ENCODE measurements at regions not wholly inside any gene's neighbourhood (a gene's known extent, or its start where the extent isn't known, plus 50 kb on each side); places are given as distances from the start of the nearest gene placed in this dataset.

DNA sequence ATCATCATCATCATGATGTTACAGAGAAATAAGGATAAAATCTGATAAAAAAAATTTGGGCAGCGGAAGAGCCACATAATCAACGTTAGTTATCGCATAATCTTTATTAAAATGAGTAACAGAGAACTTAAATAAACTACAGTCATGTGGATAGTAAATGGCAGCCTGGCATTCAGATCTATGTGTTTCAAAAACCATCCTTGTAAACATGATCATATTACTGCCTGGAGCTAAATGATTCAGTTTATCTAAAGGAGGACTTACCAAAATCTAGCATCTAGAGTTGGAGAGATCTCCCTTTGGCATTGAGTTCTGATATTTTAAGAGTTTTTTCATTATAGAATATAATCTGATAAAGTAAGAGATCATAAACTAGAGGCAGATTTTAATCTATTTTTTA lies 200.1 kb upstream of the MGAT4C start:
- Histone ChIP-seq H3K9ac (ENCODE audit: insufficient read depth, low read length, poor library complexity, severe bottlenecking) (no peak overlapping the region), H3K27me3 (ENCODE audit: control insufficient read depth in 2 of 2, insufficient read depth in 2 of 2, low read length in 2 of 2) (no peaks in the 10 kb centered on the region), H3K4me2 (replicated peaks; ENCODE audit: extremely low read depth, low read length, poor library complexity, severe bottlenecking) (no peak overlapping the region), H2AFZ (ENCODE audit: insufficient read depth, low read depth, low read length, poor library complexity, severe bottlenecking) (no peak overlapping the region), H3K4me1 (ENCODE audit: control insufficient read depth in 1 of 2, insufficient read depth in 2 of 2, low read length in 2 of 2) (no peaks in the 10 kb centered on the region), H3K9me3 (replicated peaks in 1 of 2; ENCODE audit: control insufficient read depth in 1 of 2, insufficient read depth in 1 of 2, low read length in 2 of 2) (no peaks in the 10 kb centered on the region), H3K36me3 (replicated peaks in 1 of 2; ENCODE audit: control insufficient read depth in 1 of 2, insufficient read depth in 2 of 2, low read length in 2 of 2) (no peaks in the 10 kb centered on the region), H4K20me1 (ENCODE audit: insufficient read depth, low read length) (no peaks in the 10 kb centered on the region), H3K27ac (ENCODE audit: low read depth in 1 of 2, low read length in 2 of 2) (no peak overlapping the region), H3K79me2 (ENCODE audit: insufficient read depth, low read length) (no peaks in the 10 kb centered on the region), H3K4me3 (replicated peaks in 1 of 3; ENCODE audit: low read depth in 2 of 3, low read length in 3 of 3) (no peak overlapping the region)
- intact Hi-C loops (cut with micrococcal nuclease) = no loop called here
- H3K4me3 Mint-ChIP-seq = no peak overlapping the region
- no peaks in the 10 kb centered on the region for H3K9me3 Mint-ChIP-seq
- H3K36me3 Mint-ChIP-seq = no peaks in the 10 kb centered on the region
- TF ChIP-seq, protein P1, sequence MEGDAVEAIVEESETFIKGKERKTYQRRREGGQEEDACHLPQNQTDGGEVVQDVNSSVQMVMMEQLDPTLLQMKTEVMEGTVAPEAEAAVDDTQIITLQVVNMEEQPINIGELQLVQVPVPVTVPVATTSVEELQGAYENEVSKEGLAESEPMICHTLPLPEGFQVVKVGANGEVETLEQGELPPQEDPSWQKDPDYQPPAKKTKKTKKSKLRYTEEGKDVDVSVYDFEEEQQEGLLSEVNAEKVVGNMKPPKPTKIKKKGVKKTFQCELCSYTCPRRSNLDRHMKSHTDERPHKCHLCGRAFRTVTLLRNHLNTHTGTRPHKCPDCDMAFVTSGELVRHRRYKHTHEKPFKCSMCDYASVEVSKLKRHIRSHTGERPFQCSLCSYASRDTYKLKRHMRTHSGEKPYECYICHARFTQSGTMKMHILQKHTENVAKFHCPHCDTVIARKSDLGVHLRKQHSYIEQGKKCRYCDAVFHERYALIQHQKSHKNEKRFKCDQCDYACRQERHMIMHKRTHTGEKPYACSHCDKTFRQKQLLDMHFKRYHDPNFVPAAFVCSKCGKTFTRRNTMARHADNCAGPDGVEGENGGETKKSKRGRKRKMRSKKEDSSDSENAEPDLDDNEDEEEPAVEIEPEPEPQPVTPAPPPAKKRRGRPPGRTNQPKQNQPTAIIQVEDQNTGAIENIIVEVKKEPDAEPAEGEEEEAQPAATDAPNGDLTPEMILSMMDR (IDR thresholded peaks at IDR 0.05) = no peak
- no CpG with 5 or more reads among the region's 3 CpGs for WGBS (ENCODE audit: insufficient coverage)
- no peak overlapping the region for H3K27ac Mint-ChIP-seq
- peaks cover 0 to 2% (median 0%) of the 10 kb centered on the region in 3 donors for H3K27me3 Mint-ChIP-seq (ENCODE audit: low read depth in 3 of 3)
- no peak for DNase-seq
- H3K4me1 Mint-ChIP-seq = no peaks in the 10 kb centered on the region

DNA sequence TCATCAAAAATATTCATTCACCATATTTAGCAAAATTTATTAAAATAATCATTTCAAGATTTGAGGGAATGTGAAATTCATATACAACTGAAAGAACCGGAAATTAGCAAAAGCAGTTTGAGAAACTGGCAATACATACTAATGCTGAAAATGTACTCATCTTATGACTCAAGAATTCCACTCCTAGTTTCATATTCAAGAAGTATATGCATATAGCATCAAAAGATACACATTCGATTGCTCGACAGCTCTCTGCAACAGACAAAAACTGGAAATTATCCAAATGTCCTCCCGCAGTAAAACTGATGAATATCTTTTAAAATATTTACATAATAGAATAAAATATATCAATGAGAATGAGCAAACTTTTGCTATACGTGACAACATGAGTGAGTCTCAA lies 189.2 kb upstream of the MGAT4C start:
- Histone ChIP-seq H3K79me2 (ENCODE audit: insufficient read depth, low read length) (no peaks in the 10 kb centered on the region), H3K9ac (ENCODE audit: insufficient read depth, low read length, poor library complexity, severe bottlenecking) (no peak overlapping the region), H3K4me3 (replicated peaks in 1 of 3; ENCODE audit: low read depth in 2 of 3, low read length in 3 of 3) (no peak overlapping the region), H3K4me2 (replicated peaks; ENCODE audit: extremely low read depth, low read length, poor library complexity, severe bottlenecking) (no peak overlapping the region), H3K9me3 (replicated peaks in 1 of 2; ENCODE audit: control insufficient read depth in 1 of 2, insufficient read depth in 1 of 2, low read length in 2 of 2) (peaks cover 0 to 3% of the 10 kb centered on the region in 2 donors), H3K27ac (ENCODE audit: low read depth in 1 of 2, low read length in 2 of 2) (no peak overlapping the region), H4K20me1 (ENCODE audit: insufficient read depth, low read length) (no peaks in the 10 kb centered on the region), H3K27me3 (ENCODE audit: control insufficient read depth in 2 of 2, insufficient read depth in 2 of 2, low read length in 2 of 2) (no peaks in the 10 kb centered on the region), H3K36me3 (replicated peaks in 1 of 2; ENCODE audit: control insufficient read depth in 1 of 2, insufficient read depth in 2 of 2, low read length in 2 of 2) (no peaks in the 10 kb centered on the region), H2AFZ (ENCODE audit: insufficient read depth, low read depth, low read length, poor library complexity, severe bottlenecking) (no peak overlapping the region), H3K4me1 (ENCODE audit: control insufficient read depth in 1 of 2, insufficient read depth in 2 of 2, low read length in 2 of 2) (no peaks in the 10 kb centered on the region)
- no peaks in the 10 kb centered on the region for H3K4me1 Mint-ChIP-seq
- peaks cover 0 to 5% (median 0%) of the 10 kb centered on the region in 7 donors for H3K9me3 Mint-ChIP-seq
- intact Hi-C loops (cut with micrococcal nuclease) = no loop called here
- DNase-seq = no peak
- no CpG with 5 or more reads among the region's 5 CpGs for WGBS (ENCODE audit: insufficient coverage)
- no peaks in the 10 kb centered on the region for H3K27me3 Mint-ChIP-seq (ENCODE audit: low read depth in 3 of 3)
- no peak overlapping the region for H3K4me3 Mint-ChIP-seq
- no peaks in the 10 kb centered on the region for H3K36me3 Mint-ChIP-seq
- TF ChIP-seq, protein P1 (IDR thresholded peaks at IDR 0.05) = no peak
- H3K27ac Mint-ChIP-seq = no peak overlapping the region

All from CD14-positive monocyte (primary cell).